ENCODE measurements at regions not wholly inside any gene's neighbourhood (a gene's known extent, or its start where the extent isn't known, plus 50 kb on each side); places are given as distances from the start of the nearest gene placed in this dataset.

GRCh38 chr14:53358166-53358565 lies 205.0 kb upstream of the DDHD1 start (continued):
- no peak for TF ChIP-seq ZNF462 (CRISPR knock-in tag; IDR thresholded peaks at IDR 0.05)
- no peak for TF ChIP-seq EZH2phosphoT487 (IDR thresholded peaks at IDR 0.05; ENCODE audit: unreplicated experiment)
- TF ChIP-seq CTCF (conservative IDR thresholded peaks at IDR 0.05; ENCODE audit: low read depth in 2 of 2): no peak

- Histone ChIP-seq H3K4me2 (peak overlapping the region; percentile 22), H3K36me3 (ENCODE audit: insufficient read depth) (no peaks in the 10 kb centered on the region), H2AFZ (no peak overlapping the region), H4K20me1 (replicated peaks; ENCODE audit: insufficient read depth) (no peaks in the 10 kb centered on the region), H3K4me3 (no peak overlapping the region), H3K4me1 (ENCODE audit: insufficient read depth) (peaks cover 19% of the 10 kb centered on the region), H3K9me2 (ENCODE audit: insufficient read depth) (peaks cover 17% of the 10 kb centered on the region), H3K27me3 (ENCODE audit: insufficient read depth) (no peaks in the 10 kb centered on the region), H3K27ac (ENCODE audit: low read depth) (peak overlapping the region; percentile 90), H3K79me2 (replicated peaks; ENCODE audit: insufficient read depth) (no peaks in the 10 kb centered on the region), H3F3A (replicated peaks; ENCODE audit: low read depth) (no peaks in the 10 kb centered on the region; the same call in 1 of the 2 replicates)
- H3K36me3 Mint-ChIP-seq (ENCODE audit: low read depth): peaks cover 13% of the 10 kb centered on the region
- H3K4me3 Mint-ChIP-seq: no peak overlapping the region
- peaks cover 32% of the 10 kb centered on the region for H3K4me1 Mint-ChIP-seq
- H3K27ac Mint-ChIP-seq: peak overlapping the region; percentile 97
- DNase-seq (ENCODE audit: low spot score): no peak
- peak; percentile 34 for ATAC-seq
- peaks cover 5% of the 10 kb centered on the region for H3K9me3 Mint-ChIP-seq
- H3K27me3 Mint-ChIP-seq (ENCODE audit: insufficient read depth, low read depth, poor library complexity): peaks cover 3% of the 10 kb centered on the region
- TF ChIP-seq POLR2AphosphoS5 (IDR thresholded peaks at IDR 0.05; ENCODE audit: low read depth) (no peak), ZNF114 (CRISPR knock-in tag; IDR thresholded peaks at IDR 0.05) (no peak), ETS1 (IDR thresholded peaks at IDR 0.05) (no peak), ZNF331 (CRISPR knock-in tag; IDR thresholded peaks at IDR 0.05; ENCODE audit: low read depth) (no peak), JUNB (IDR thresholded peaks at IDR 0.05; ENCODE audit: unreplicated experiment) (no peak)
Observed at GRCh38 chr14:53356361-53357150, 203.4 kb upstream of the DDHD1 start.

All from GM23338 (cell line).